Mesenchymal stem cell (in vitro differentiated cells and primary cell): ENCODE measurements at regions not wholly inside any gene's neighbourhood (a gene's known extent, or its start where the extent isn't known, plus 50 kb on each side); places are given as distances from the start of the nearest gene placed in this dataset.

Experiments used
- DNase-seq: peaks from one replicate; pipeline ENCODE4 v3.0.0-alpha.2; 2013
- H2AFZ ChIP-seq: one replicate; pipeline ENCODE4 v1.6.1; 2013; ENCODE audit warnings: low read depth, mild to moderate bottlenecking, control low read depth, inconsistent platforms, low read length, moderate library complexity
- H2AK5ac ChIP-seq: 2 replicates; pipeline ENCODE4 v1.6.1; 2013; ENCODE audit warnings: low read length, moderate library complexity, mild to moderate bottlenecking, inconsistent platforms; ENCODE audit not compliant: severe bottlenecking
- H2BK120ac ChIP-seq: one replicate; pipeline ENCODE4 v1.6.1; 2013; ENCODE audit warnings: low read depth, mild to moderate bottlenecking, inconsistent platforms, low read length, moderate library complexity
- H2BK12ac ChIP-seq, 2 experiments: one replicate each; pipeline ENCODE4 v1.6.1; 2013; ENCODE audit warnings: inconsistent platforms in 2 of 2, low read length in 2 of 2, mild to moderate bottlenecking in 2 of 2, moderate library complexity in 2 of 2, control low read depth in 1 of 2
- H2BK15ac ChIP-seq: one replicate; pipeline ENCODE4 v1.6.1; 2013; ENCODE audit warnings: mild to moderate bottlenecking, low read depth, inconsistent platforms; ENCODE audit not compliant: poor library complexity, severe bottlenecking
- H2BK5ac ChIP-seq: 2 replicates; pipeline ENCODE4 v1.6.1; 2013; ENCODE audit warnings: low read depth, mild to moderate bottlenecking, low read length, control low read depth, inconsistent platforms; ENCODE audit not compliant: poor library complexity, severe bottlenecking
- H3K14ac ChIP-seq, 2 experiments: one replicate each; pipeline ENCODE4 v1.6.1; 2013; ENCODE audit warnings: inconsistent platforms in 2 of 2, low read length in 2 of 2, control low read depth in 1 of 2, mild to moderate bottlenecking in 1 of 2, moderate library complexity in 1 of 2
- H3K18ac ChIP-seq, 2 experiments: one replicate each; pipeline ENCODE4 v1.6.1; 2013; ENCODE audit warnings: inconsistent platforms in 2 of 2, low read length in 2 of 2, control low read depth in 1 of 2, low read depth in 1 of 2, mild to moderate bottlenecking in 1 of 2
- H3K23ac ChIP-seq, 2 experiments: one replicate each; pipeline ENCODE4 v1.6.1; 2013; ENCODE audit warnings: inconsistent platforms in 2 of 2, low read length in 2 of 2, mild to moderate bottlenecking in 2 of 2, moderate library complexity in 2 of 2, control low read depth in 1 of 2
- H3K27ac ChIP-seq: 2 replicates; pipeline ENCODE4 v1.5.1; 2013; ENCODE audit warnings: mild to moderate bottlenecking, moderate library complexity, low read length, control low read depth, inconsistent platforms; ENCODE audit not compliant: poor library complexity, severe bottlenecking
- H3K27me3 ChIP-seq, 2 experiments: 2 replicates each; pipeline versions ENCODE4 v1.6.1 to v1.7.0; 2013; ENCODE audit warnings: low read length in 2 of 2, mild to moderate bottlenecking in 2 of 2, moderate library complexity in 2 of 2, control low read depth in 1 of 2, inconsistent platforms in 1 of 2; ENCODE audit not compliant: control insufficient read depth in 1 of 2, insufficient read depth in 1 of 2
- H3K36me3 ChIP-seq, 2 experiments: 2 replicates each; pipeline versions ENCODE4 v1.6.1 to v1.7.0; 2013; ENCODE audit warnings: low read length in 2 of 2, control low read depth in 1 of 2, inconsistent platforms in 1 of 2, low read depth in 1 of 2, mild to moderate bottlenecking in 1 of 2; ENCODE audit not compliant: insufficient read depth in 2 of 2, control insufficient read depth in 1 of 2
- H3K4ac ChIP-seq, 2 experiments: one replicate each; pipeline ENCODE4 v1.6.1; 2013; ENCODE audit warnings: inconsistent platforms in 2 of 2, low read length in 2 of 2, mild to moderate bottlenecking in 2 of 2, moderate library complexity in 2 of 2, control low read depth in 1 of 2, low read depth in 1 of 2
- H3K4me1 ChIP-seq: 2 replicates; pipeline ENCODE4 v1.6.1; 2013; ENCODE audit warnings: low read depth, low read length, control low read depth; ENCODE audit not compliant: control insufficient read depth, insufficient read depth
- H3K4me2 ChIP-seq: 2 replicates; pipeline ENCODE4 v1.6.1; 2013; ENCODE audit warnings: low read length, mild to moderate bottlenecking, inconsistent platforms; ENCODE audit not compliant: poor library complexity, severe bottlenecking
- H3K4me3 ChIP-seq, 2 experiments: 2 replicates each; pipeline versions ENCODE4 v1.5.1 to v1.7.0; 2013; ENCODE audit warnings: low read length in 2 of 2, mild to moderate bottlenecking in 2 of 2, control low read depth in 1 of 2, low read depth in 1 of 2; ENCODE audit not compliant: insufficient read depth in 1 of 2
- H3K79me1 ChIP-seq: replicated peaks from 2 replicates; pipeline ENCODE4 v1.6.1; 2013; ENCODE audit warnings: mild to moderate bottlenecking, control low read depth, low read length, inconsistent platforms; ENCODE audit not compliant: poor library complexity, severe bottlenecking
- H3K9ac ChIP-seq: 2 replicates; pipeline ENCODE4 v1.7.0; 2013; ENCODE audit warnings: mild to moderate bottlenecking, low read length, moderate library complexity
- H3K9me3 ChIP-seq: 2 replicates; pipeline ENCODE4 v1.7.0; 2013; ENCODE audit warnings: mild to moderate bottlenecking, low read length; ENCODE audit not compliant: control insufficient read depth
- H4K8ac ChIP-seq: one replicate; pipeline ENCODE4 v1.6.1; 2013; ENCODE audit warnings: inconsistent platforms, mild to moderate bottlenecking, low read length, moderate library complexity
- H4K91ac ChIP-seq: one replicate; pipeline ENCODE4 v1.6.1; 2013; ENCODE audit warnings: mild to moderate bottlenecking, low read length, inconsistent platforms
- WGBS: methylation state at CpG from one replicate; pipeline ENCODE4 v1.1.7; 2013; ENCODE audit warnings: mixed read lengths; 5-methylcytosine and 5-hydroxymethylcytosine counted together

DNA sequence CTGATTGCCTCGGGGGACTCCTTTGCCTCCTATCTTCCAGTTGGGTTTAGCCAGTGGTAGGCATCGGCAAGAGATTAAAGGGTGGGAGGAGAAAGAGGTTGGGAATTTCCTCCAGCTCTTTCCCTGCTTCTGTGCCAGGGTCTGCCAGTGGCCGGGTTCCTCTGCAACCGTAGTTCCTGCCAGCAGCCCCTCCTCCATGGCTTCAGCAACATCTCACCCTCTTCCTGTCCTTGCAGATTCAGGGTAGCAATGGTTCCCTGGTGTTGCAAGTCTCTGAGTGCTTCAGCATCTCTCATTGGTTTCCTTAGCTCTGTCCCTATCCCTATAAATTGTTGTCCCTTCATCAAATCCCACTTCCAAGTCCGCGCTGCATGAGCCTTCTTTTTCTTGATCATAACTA lies 223.1 kb upstream of the JUN start:
- Histone ChIP-seq H2BK15ac (no peak overlapping the region), H2AK5ac (peak overlapping the region; percentile 47), H2BK120ac (no peak overlapping the region), H3K4ac (no peak overlapping the region), H3K9ac (no peak overlapping the region), H2AFZ (no peak overlapping the region), H4K8ac (no peak overlapping the region), H3K27ac (no peak overlapping the region), H3K4me2 (no peak overlapping the region), H3K79me1 (no peaks in the 10 kb centered on the region), H3K27me3 (no peaks in the 10 kb centered on the region), H3K9me3 (no peaks in the 10 kb centered on the region), H3K4me3 (no peak overlapping the region), H3K18ac (no peak overlapping the region), H2BK5ac (no peak overlapping the region), H3K36me3 (no peaks in the 10 kb centered on the region), H3K14ac (no peak overlapping the region), H4K91ac (no peak overlapping the region), H2BK12ac (no peak overlapping the region), H3K4me1 (peaks cover 7% of the 10 kb centered on the region), H3K23ac (no peak overlapping the region)
- DNase-seq: no peak
- over 99% methylated on average over 6 of the region's 6 CpGs for WGBS

DNA sequence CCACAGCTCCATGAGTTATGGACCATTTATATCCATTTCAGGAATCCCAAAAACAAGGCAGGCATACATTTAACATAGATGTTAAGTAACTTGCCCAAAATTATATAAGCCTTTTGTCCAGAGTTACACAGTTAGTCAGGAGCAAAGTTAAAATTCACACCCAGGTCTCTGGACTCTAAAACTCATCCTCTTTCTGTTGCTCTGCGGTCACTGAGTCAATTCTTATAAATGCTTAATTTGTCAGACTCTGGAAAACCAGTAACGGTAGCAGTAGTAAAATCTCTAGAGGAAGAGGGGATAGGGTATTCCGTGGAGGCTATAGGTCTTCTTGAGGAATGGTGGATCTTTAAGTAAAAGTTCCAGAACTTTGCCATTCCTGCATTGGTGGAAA lies 223.6 kb upstream of the JUN start:
- Histone ChIP-seq H3K14ac (no peak overlapping the region), H2AFZ (no peak overlapping the region), H3K9me3 (no peaks in the 10 kb centered on the region), H3K79me1 (no peaks in the 10 kb centered on the region), H2BK15ac (no peak overlapping the region), H2BK12ac (no peak overlapping the region), H3K23ac (no peak overlapping the region), H3K4me1 (peaks cover 7% of the 10 kb centered on the region), H4K91ac (no peak overlapping the region), H3K9ac (no peak overlapping the region), H3K4ac (no peak overlapping the region), H2AK5ac (no peak overlapping the region), H3K4me2 (no peak overlapping the region), H2BK5ac (no peak overlapping the region), H3K4me3 (no peak overlapping the region), H3K36me3 (no peaks in the 10 kb centered on the region), H3K18ac (no peak overlapping the region), H4K8ac (no peak overlapping the region), H3K27ac (peak overlapping the region; percentile 66), H2BK120ac (no peak overlapping the region), H3K27me3 (no peaks in the 10 kb centered on the region)
- DNase-seq: no peak
- WGBS: 95% methylated on average over 3 of the region's 3 CpGs

DNA sequence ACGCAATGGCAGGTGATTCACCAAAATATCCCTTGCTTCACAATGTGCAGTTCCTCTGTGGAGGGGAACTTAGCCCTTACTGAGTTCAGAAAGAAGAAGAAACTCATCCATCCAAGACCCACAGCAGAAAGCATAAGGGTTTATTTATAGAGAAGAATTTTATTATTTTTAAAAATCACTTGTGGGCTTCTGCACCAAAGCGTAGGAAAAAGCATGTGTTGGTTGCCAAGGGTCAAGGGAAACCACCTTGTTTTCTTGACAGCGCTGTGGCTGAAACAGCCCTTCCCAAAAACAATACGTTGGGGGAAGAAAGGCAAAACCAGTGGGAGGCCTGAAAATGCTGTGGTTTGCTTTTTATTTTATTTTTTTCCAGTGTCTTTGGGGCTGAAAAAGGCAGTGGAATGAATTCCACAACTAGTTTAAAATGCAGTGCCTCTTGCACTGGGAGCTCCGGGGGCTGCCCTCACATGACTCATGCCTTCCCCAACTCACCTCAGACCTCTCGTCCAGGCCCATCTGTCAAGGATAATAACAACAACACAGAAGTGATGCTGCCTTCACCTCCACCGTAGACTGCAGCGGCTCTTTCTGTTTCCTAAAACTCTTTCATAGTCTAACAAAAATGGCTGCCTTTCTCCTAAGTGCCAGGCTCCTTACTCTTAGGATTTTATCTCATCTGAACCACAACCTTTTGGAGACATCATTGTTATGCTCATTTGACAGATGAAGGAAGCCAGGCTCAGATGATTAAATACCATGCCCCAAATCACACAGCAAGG lies 224.2 kb upstream of the JUN start:
- H3K36me3 ChIP-seq: no peaks in the 10 kb centered on the region
- no peak overlapping the region for H3K4ac ChIP-seq
- no peaks in the 10 kb centered on the region for H3K79me1 ChIP-seq
- no peaks in the 10 kb centered on the region for H3K27me3 ChIP-seq
- no peak overlapping the region for H2BK5ac ChIP-seq
- peak overlapping the region; percentile 59 for H4K91ac ChIP-seq
- H3K9me3 ChIP-seq: no peaks in the 10 kb centered on the region
- peak overlapping the region in 1 of 2 experiments; percentile 6 for H3K18ac ChIP-seq
- WGBS: 62% methylated on average over 8 of the region's 8 CpGs
- peak overlapping the region; percentile 66 for H3K27ac ChIP-seq
- peaks cover 7% of the 10 kb centered on the region for H3K4me1 ChIP-seq
- no peak overlapping the region for H3K14ac ChIP-seq
- H3K4me2 ChIP-seq: no peak overlapping the region
- peak overlapping the region; percentile 71 for H4K8ac ChIP-seq
- no peak overlapping the region for H2AK5ac ChIP-seq
- no peak overlapping the region for H3K9ac ChIP-seq
- H3K4me3 ChIP-seq: no peak overlapping the region
- H2BK15ac ChIP-seq: peak overlapping the region; percentile 19
- H2AFZ ChIP-seq: no peak overlapping the region
- peak overlapping the region in 1 of 2 experiments; percentile 55 for H2BK12ac ChIP-seq
- no peak overlapping the region for H2BK120ac ChIP-seq
- no peak overlapping the region for H3K23ac ChIP-seq
- DNase-seq: no peak

DNA sequence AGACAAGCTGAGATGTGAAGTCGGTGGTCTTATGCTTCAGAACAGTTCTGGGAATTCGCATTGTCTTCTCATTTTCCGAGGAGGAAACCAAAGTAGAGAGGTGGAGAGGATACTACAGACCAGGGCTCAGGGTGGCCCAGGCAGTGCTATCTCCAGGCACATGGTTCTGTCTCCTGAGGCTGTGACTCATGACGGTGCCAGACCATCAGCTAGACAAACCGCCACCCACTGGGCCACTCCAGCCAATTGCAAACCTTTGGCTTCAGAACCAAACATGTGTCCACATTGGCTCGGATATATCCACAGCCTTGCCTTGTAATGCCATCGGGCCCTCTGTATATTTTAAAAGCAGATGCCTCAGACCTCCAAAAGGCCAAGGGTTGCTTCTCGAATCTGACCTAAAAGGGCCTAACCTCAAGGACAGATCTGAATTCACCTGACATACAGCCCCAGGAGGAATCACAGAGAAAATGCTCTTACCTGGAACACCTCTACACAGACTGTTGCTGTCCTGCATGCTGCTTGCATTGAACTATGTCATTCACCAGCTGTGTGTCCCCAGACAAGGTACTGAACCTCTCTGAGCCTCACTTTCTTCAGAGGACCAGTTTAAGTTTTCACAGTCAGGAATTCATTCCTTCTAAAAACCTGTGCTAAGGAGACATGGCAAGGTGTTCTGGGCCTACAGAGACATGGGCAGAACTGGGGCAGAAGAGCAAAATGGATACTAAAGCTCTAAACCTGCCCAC lies 224.9 kb upstream of the JUN start:
- peak; percentile 54 for DNase-seq
- WGBS: 85% methylated on average over 8 of the region's 8 CpGs

More for the DNA sequence above, 224.9 kb upstream of the JUN start:
- Histone ChIP-seq H3K27me3 (no peaks in the 10 kb centered on the region), H2BK5ac (no peak overlapping the region), H3K9me3 (no peaks in the 10 kb centered on the region), H4K91ac (peak overlapping the region; percentile 18), H3K4me1 (peaks cover 7% of the 10 kb centered on the region), H2AFZ (no peak overlapping the region), H3K79me1 (no peaks in the 10 kb centered on the region), H3K36me3 (no peaks in the 10 kb centered on the region), H2BK120ac (no peak overlapping the region), H4K8ac (peak overlapping the region; percentile 66), H3K9ac (no peak overlapping the region), H3K4ac (peak overlapping the region in 1 of 2 experiments; percentile 24), H2AK5ac (peak overlapping the region; percentile 43), H2BK12ac (peak overlapping the region; percentile 22 to 55), H3K14ac (no peak overlapping the region), H3K23ac (no peak overlapping the region), H2BK15ac (no peak overlapping the region), H3K27ac (no peak overlapping the region), H3K4me2 (no peak overlapping the region), H3K18ac (peak overlapping the region in 1 of 2 experiments; percentile 26), H3K4me3 (no peak overlapping the region)
